ENCODE measurements at regions not wholly inside any gene's neighbourhood (a gene's known extent, or its start where the extent isn't known, plus 50 kb on each side); places are given as distances from the start of the nearest gene placed in this dataset.

DNA sequence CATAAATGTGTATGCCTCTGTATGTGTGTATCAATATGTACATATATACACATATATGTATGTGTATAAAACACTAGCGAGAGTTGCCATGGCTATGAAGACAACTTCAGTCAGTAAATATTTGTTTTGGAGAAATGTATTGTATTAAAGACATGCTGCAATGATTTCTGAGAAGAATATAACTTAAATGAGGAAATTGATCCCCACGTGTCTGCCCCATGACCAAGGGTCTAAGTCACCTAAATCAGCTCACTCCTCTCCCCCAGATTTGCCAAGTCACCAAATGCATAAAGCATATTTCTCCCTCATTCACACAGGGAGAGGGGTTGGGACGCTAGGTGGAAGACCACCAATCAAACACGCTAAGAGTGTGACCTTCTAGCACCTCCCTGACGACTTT is 58.3 kb upstream of the LYST start:
- no peak for DNase-seq

DNA sequence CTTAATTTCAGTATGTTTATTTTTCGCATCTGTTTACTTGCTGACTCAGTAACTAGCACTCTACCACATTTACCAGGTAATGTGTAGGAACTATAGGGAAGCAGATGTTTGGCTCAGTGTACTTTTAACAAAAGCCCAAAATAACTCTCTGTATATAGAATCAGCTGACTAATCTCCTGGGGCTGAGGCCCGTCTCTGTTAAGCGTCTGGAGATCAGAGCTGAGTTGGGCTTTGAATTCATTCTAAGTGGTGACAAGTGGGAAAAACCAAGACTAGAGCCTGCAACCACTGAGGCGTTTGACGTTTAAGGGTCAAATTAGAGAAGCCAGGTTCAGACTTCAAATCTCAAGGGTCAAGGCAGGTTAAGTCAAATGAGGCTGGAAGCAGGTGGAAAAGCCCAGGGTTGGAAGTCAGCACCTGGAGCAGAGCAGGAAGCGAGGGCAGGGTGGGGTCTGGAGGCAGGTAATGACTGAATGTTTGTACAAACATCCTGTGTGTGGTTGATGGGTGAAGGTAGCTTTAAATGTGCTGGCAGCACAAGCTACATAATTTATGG is 56.8 kb upstream of the LYST start:
- DNase-seq: no peak

DNA sequence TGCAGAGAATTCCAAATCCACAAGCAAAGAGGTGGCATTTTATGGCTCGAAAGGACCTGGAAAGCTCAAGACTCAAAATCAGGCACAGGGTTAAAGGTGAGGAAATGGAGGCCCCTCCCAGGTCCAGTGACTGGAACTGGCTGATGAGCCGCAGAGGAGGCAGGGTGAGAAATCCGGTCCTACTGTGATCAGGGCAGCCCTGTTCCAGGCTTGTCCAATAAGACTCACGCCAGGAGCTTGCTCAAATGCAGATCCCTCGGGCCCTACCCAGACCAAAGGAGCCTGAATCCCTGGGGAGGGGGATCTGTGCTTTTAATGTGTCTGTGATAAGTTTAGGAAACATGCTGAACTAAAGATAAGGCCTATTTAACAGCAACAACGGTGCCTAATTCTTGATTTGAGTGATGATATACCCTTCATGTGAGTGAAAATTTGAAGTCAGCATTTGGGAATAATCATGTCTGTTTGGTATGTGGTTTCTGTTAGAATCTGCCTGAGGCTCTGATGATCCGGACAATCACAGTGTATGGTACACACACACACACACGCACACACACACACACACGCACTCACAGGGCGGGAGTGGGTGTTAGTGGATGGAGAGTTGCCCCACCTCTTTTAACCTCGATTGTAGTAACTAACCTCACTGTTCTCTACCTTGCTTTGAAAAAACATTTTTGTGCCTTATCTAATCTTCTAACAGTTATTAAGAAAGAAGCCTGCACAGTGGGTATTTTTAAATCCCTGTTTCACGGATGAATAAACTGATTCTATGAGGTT is 54.1 kb upstream of the LYST start:
- DNase-seq: no peak

DNA sequence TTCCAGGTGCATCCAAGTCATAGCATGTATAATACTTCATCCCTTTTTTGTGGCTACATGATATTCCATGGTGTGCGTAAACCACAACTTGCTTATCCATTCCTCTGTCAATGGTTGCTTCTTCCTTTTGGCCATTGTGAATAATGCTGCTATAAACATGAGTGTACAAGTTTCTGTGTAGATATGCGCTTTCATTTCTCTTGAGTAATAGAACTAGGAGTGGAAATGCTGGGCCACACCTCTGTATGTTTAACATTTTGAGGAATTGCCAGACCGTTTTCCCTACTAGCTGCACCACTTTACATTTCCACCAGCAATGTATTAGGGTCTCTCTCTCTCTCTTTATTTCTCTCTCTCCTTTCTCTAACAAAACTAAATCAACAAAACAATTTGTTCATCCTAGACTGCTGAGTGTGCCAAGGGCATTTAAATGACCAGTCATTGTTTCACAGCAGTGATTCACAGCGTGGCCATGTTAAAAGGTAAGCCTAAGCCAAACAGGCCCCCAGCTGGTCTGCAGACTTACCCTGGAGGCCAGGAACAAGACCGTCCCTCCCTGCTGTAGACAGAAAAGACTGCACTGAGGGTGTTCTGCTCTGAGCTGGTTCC is 53.2 kb upstream of the LYST start:
- no peak for DNase-seq

DNA sequence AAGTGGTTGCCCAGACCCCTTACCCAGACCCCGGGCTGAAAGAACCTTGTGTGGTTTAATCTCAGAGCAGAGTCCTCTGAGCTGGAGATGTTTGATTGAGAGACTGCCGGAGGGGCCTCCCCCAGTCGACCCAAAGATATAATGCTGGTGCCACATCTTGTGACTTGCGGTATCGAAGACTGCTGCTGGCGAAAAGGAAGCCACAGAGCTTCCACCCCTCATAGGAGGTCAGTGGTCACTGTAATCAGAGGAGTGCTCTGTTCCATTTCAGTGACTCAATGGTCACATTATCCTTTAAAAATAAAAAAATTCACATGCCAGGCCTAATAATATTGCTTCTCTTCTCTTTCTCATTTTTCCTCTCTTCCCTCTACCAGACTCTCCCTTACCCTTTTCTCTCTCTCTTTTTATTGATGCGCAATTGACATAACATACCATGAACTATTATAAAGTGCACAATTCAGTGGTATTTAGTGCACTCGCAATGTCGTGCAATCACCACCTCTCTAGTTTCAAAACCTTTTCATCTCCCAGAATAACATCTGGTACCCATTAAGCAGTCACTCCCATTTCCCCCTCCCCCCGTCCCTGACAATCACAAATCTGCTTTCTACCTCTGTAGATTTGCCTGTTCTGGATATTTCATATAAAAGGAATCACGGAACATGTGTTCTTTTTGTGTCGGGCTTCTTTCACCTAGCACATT is 52.6 kb upstream of the LYST start:
- DNase-seq: no peak

DNA sequence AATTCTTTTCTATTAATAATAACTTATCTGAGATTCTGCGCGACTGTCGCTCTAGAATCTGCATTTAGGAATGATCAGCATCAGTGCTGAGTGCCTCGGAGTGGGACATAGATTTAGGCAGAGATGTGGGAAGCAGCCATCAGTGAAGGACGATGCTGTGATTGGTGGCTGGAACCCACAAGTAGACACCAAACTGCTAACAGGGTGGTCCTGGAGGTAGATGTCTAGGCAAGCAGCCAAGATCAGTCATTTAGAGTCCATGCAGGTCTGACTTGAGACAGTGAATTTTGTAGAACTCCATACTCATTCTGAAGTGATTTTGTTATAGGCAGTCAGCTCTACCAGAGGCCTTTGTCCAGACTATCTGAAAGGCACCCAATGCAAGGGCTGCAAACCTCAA is 51.8 kb upstream of the LYST start:
- no peak for DNase-seq

DNA sequence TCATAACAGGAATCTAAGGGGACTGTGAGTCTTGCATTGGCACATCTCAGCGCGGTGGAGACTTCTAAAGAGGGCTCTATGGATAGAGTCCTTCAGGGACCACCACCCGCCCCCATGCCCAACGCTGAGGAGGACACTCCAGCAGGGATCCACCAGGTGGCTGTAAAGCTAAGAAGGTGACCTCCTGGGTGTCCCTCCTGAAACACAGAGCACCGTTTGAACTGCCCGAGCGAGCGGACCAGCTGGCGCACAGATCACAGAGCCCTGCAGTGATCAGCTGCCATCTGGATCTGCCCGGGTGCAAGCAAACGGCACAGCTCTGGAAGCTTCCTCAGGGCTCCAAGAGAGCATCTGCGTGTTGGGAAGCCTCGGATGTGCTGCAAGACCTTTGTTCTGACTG is 51.3 kb upstream of the LYST start:
- no peak for DNase-seq

DNA sequence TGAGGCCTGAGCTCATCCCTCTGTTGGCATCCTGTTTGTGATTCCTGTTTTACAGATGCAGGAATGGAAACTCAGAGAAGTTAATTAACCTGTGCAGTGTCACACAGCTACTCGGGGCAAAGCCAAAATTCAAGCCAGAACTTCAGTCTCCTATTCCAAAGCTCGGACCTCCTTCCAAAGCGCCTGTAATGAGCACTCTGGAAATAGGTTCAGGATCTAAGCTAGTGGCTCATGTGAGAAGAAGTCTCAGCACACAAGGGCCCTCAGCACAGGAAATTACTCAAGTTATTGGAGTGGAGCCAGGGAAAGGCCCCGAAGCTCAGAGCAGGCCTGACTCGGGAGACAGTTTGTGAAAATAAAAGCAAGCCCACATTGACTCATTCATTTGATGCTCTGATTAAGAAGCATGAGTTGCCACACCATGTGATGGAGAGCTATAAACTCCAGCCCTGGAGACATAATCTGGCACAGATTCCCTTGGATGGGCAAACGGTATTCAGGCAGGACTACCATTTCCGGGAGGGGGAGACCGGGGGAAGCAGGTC is 50.6 kb upstream of the LYST start:
- peak; percentile 57 for DNase-seq

Data from left hindlimb (tissue), 1 donor.